ENCODE measurements at regions not wholly inside any gene's neighbourhood (a gene's known extent, or its start where the extent isn't known, plus 50 kb on each side); places are given as distances from the start of the nearest gene placed in this dataset.

DNA sequence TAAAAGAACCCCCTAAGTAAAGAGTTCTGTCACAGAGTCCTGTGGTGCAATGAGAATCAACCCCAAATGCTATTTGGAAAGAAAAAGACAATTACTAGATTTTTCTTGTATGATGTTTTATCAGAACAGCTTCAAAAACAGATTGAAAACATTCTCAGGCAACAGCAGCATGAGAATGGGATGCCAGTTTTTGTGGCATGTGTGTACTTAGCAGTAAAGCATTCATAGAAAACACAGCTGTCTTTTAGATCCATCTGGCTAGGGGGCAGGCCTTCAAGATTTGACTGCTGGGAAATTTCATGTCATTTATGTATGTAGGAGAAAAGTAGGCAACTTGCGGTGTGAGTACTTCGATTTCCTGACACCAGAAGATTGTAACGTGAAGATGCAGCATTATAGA lies 170.5 kb upstream of the HTR2A start:
- TF ChIP-seq, protein P1, sequence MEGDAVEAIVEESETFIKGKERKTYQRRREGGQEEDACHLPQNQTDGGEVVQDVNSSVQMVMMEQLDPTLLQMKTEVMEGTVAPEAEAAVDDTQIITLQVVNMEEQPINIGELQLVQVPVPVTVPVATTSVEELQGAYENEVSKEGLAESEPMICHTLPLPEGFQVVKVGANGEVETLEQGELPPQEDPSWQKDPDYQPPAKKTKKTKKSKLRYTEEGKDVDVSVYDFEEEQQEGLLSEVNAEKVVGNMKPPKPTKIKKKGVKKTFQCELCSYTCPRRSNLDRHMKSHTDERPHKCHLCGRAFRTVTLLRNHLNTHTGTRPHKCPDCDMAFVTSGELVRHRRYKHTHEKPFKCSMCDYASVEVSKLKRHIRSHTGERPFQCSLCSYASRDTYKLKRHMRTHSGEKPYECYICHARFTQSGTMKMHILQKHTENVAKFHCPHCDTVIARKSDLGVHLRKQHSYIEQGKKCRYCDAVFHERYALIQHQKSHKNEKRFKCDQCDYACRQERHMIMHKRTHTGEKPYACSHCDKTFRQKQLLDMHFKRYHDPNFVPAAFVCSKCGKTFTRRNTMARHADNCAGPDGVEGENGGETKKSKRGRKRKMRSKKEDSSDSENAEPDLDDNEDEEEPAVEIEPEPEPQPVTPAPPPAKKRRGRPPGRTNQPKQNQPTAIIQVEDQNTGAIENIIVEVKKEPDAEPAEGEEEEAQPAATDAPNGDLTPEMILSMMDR (IDR thresholded peaks at IDR 0.05; ENCODE audit: low read depth, low read length) = no peak
- Histone ChIP-seq H3K27me3 (ENCODE audit: insufficient read depth, low read depth, severe bottlenecking) (no peaks in the 10 kb centered on the region), H3K27ac (no peak overlapping the region), H3K4me3 (ENCODE audit: low read depth, low read length) (no peak overlapping the region), H3K36me3 (no peaks in the 10 kb centered on the region), H3K9me3 (ENCODE audit: severe bottlenecking) (no peaks in the 10 kb centered on the region)
- DNase-seq = no peak

DNA sequence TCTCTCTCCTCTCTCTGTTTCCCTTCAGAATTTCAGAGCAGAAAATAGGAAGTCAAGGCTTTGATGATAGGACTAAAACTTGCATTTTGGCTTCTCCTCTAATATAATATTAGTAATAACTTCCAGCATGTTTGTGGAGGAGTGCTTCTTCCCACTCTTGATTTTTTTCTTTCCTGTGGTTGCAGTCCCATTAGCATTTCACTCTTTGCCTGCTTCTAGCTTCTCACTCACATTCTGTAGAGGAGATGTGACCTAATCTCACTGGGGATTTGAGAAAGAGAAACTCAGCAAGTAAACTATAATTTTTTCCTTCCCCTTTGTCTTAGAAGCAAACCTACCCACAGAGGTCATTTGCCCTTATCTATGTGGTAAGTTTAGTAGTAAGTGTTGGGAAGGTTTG lies 169.4 kb upstream of the HTR2A start:
- TF ChIP-seq, protein P1 (IDR thresholded peaks at IDR 0.05; ENCODE audit: low read depth, low read length) = no peak
- Histone ChIP-seq H3K27me3 (ENCODE audit: insufficient read depth, low read depth, severe bottlenecking) (no peaks in the 10 kb centered on the region), H3K27ac (no peak overlapping the region), H3K36me3 (no peaks in the 10 kb centered on the region), H3K9me3 (ENCODE audit: severe bottlenecking) (no peaks in the 10 kb centered on the region), H3K4me3 (ENCODE audit: low read depth, low read length) (no peak overlapping the region)
- DNase-seq = no peak

- no peaks in the 10 kb centered on the region for H3K27me3 ChIP-seq (ENCODE audit: insufficient read depth, low read depth, severe bottlenecking)
- TF ChIP-seq, protein P1 (IDR thresholded peaks at IDR 0.05; ENCODE audit: low read depth, low read length) = no peak
- no peaks in the 10 kb centered on the region for H3K9me3 ChIP-seq (ENCODE audit: severe bottlenecking)
- H3K36me3 ChIP-seq = no peaks in the 10 kb centered on the region
- DNase-seq = no peak
- H3K27ac ChIP-seq = no peak overlapping the region
- no peak overlapping the region for H3K4me3 ChIP-seq (ENCODE audit: low read depth, low read length)
Measured at GRCh38 chr13:47064381-47064780, 167.5 kb upstream of the HTR2A start.

DNA sequence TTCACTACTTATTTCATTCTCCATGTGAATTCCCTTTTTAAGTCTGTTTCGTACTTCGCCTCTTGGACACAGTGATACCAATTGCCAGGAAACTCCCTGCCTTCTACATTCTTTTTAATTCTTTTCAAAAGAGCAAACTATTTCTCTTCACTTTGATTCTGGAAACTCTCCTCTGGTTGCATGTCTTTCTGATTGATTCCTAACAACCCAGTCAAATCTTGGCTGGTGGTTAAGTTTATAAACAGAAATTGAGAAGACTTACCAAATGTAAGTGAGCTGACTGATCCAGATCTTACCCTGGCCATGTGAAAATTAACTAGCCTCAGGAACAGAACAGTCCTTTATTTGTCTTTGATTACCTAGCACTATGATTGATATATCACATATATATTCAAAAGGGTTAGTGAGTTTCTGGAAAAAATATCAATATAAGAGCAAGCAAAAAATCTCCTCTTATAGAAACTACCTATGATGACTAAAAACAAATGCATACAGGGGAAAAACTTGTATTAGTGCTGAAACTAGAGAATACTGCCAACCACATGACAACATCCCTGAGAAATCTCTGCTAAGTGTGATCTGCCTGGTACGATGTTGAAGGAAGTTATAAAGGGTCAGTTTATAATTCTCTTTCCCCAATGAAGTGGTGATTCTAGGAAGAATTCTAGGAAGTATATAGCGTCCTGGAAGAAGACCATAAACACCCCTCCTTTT lies 152.6 kb upstream of the HTR2A start:
- TF ChIP-seq, protein P1 (IDR thresholded peaks at IDR 0.05; ENCODE audit: low read depth, low read length) = no peak
- Histone ChIP-seq H3K4me3 (ENCODE audit: low read depth, low read length) (no peak overlapping the region), H3K27me3 (ENCODE audit: insufficient read depth, low read depth, severe bottlenecking) (no peaks in the 10 kb centered on the region), H3K36me3 (no peaks in the 10 kb centered on the region), H3K27ac (no peak overlapping the region), H3K9me3 (ENCODE audit: severe bottlenecking) (no peaks in the 10 kb centered on the region)
- DNase-seq = no peak

- DNase-seq = no peak
- H3K4me3 ChIP-seq (ENCODE audit: low read depth, low read length) = no peak overlapping the region
- H3K9me3 ChIP-seq (ENCODE audit: severe bottlenecking) = no peaks in the 10 kb centered on the region
- no peak overlapping the region for H3K27ac ChIP-seq
- TF ChIP-seq, protein P1 (IDR thresholded peaks at IDR 0.05; ENCODE audit: low read depth, low read length) = no peak
- no peaks in the 10 kb centered on the region for H3K36me3 ChIP-seq
- H3K27me3 ChIP-seq (ENCODE audit: insufficient read depth, low read depth, severe bottlenecking) = no peaks in the 10 kb centered on the region
Measured at GRCh38 chr13:47046706-47047105, 149.9 kb upstream of the HTR2A start.

DNA sequence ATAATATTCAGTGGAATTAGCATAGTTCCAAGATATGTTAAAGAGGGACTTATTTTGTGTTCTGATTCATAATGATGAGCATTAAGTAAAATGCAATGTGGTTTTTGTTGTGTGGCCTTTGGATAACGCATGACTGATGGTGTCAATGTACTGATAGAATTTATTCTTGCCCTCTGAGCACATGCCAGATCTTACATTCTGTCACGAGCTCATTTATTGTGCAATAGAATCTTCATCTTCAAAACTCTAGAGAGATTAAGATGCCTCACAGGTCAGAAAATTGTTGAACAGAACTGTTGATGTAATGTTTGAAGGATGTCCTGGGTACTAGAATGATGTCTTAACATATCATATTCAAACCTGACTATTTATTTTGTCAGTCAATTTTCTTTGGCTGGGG lies 148.0 kb upstream of the HTR2A start:
- Histone ChIP-seq H3K27me3 (ENCODE audit: insufficient read depth, low read depth, severe bottlenecking) (no peaks in the 10 kb centered on the region), H3K36me3 (no peaks in the 10 kb centered on the region), H3K9me3 (ENCODE audit: severe bottlenecking) (no peaks in the 10 kb centered on the region), H3K4me3 (ENCODE audit: low read depth, low read length) (no peak overlapping the region), H3K27ac (no peak overlapping the region)
- DNase-seq = no peak
- TF ChIP-seq, protein P1 (IDR thresholded peaks at IDR 0.05; ENCODE audit: low read depth, low read length) = no peak

Measured in WERI-Rb-1 (cell line).